RPMI8226 (cell line): ENCODE measurements at regions not wholly inside any gene's neighbourhood (a gene's known extent, or its start where the extent isn't known, plus 50 kb on each side); places are given as distances from the start of the nearest gene placed in this dataset.

Experiments
- DNase-seq: peaks from one replicate; pipeline ENCODE4 v3.0.0-alpha.2; 2015

GRCh38 chr16:49216593-49216992 is 65.0 kb downstream of the CBLN1 start:
- no peak for DNase-seq

- DNase-seq, result no peak
Measured at GRCh38 chr16:49213594-49213993, 68.0 kb downstream of the CBLN1 start.

GRCh38 chr16:49204191-49204590 is 77.4 kb downstream of the CBLN1 start:
- DNase-seq, result no peak

GRCh38 chr16:49203361-49203760 is 78.3 kb downstream of the CBLN1 start:
- DNase-seq, result no peak

- no peak for DNase-seq
Measured at GRCh38 chr16:49201118-49201517, 80.5 kb downstream of the CBLN1 start.

- DNase-seq, result no peak
Measured at GRCh38 chr16:49200223-49200820, 81.3 kb downstream of the CBLN1 start.

GRCh38 chr16:49195237-49195548 is 86.4 kb downstream of the CBLN1 start:
- no peak for DNase-seq

GRCh38 chr16:49194537-49195236 is 87.0 kb downstream of the CBLN1 start:
- no peak for DNase-seq

GRCh38 chr16:49193596-49193995 is 88.0 kb downstream of the CBLN1 start:
- no peak for DNase-seq

- DNase-seq, result no peak
Measured at GRCh38 chr16:49189286-49189685, 92.4 kb downstream of the CBLN1 start.

GRCh38 chr16:49183911-49184310 is 97.7 kb downstream of the CBLN1 start:
- DNase-seq, result peak; percentile 49

GRCh38 chr16:49181791-49182518 is 99.7 kb downstream of the CBLN1 start:
- no peak for DNase-seq

GRCh38 chr16:49179714-49180330 is 101.8 kb downstream of the CBLN1 start:
- no peak for DNase-seq

- no peak for DNase-seq
Measured at GRCh38 chr16:49168126-49168525, 113.5 kb downstream of the CBLN1 start.

GRCh38 chr16:49165025-49165424 is 116.6 kb downstream of the CBLN1 start:
- no peak for DNase-seq

- DNase-seq, result no peak
Measured at GRCh38 chr16:49161191-49161590, 120.4 kb downstream of the CBLN1 start.

- peak; percentile 70 for DNase-seq
Measured at GRCh38 chr16:49158029-49158642, 123.5 kb downstream of the CBLN1 start.

- no peak for DNase-seq
Measured at GRCh38 chr16:49150341-49150740, 131.3 kb downstream of the CBLN1 start.

- peak; percentile 35 for DNase-seq
Measured at GRCh38 chr16:49148410-49148809, 133.2 kb downstream of the CBLN1 start.

- no peak for DNase-seq
Measured at GRCh38 chr16:49140618-49141017, 141.0 kb downstream of the CBLN1 start.

- no peak for DNase-seq
Measured at GRCh38 chr16:49130397-49130796, 151.2 kb downstream of the CBLN1 start.

GRCh38 chr16:49129935-49130334 is 151.7 kb downstream of the CBLN1 start:
- no peak for DNase-seq

GRCh38 chr16:49128740-49129139 is 152.9 kb downstream of the CBLN1 start:
- DNase-seq, result no peak
